Activated CD4-positive, alpha-beta T cell treated with anti-CD3 and anti-CD28 coated beads, Interleukin-2, amount 10 ng/mL, durations not matched to agents 7 days and 5 days (primary cell): ENCODE measurements at regions not wholly inside any gene's neighbourhood (a gene's known extent, or its start where the extent isn't known, plus 50 kb on each side); places are given as distances from the start of the nearest gene placed in this dataset.
"Not testable (repeated sequence)": the region's sequence is repeated elsewhere in the genome, so short reads cannot be mapped to it uniquely, and the experiment has no call there.

Experiments used
- CTCF ChIA-PET: fragments of 350-600 bp; sonication (Branson Sonifier 250); formaldehyde crosslinking; loops from one replicate; lab custom pipeline; 2021; ENCODE audit warnings: antibody characterized with exemption; lab: Charles Lee
- POLR2A ChIA-PET: fragments of 350-600 bp; sonication (Branson Sonifier 250); formaldehyde crosslinking; loops from one replicate; lab custom pipeline; 2021; ENCODE audit warnings: antibody characterized with exemption; lab: Charles Lee
- DNase-seq: peaks from one replicate; pipeline ENCODE4 v3.0.0-alpha.2; 2020
- H3K27ac Mint-ChIP-seq: one replicate; pipeline ENCODE4 v1.8.0; 2021; ENCODE audit warnings: mild to moderate bottlenecking, moderate library complexity, mixed read lengths
- H3K27me3 Mint-ChIP-seq: one replicate; pipeline ENCODE4 v1.8.0; 2021; ENCODE audit warnings: mixed read lengths
- H3K36me3 Mint-ChIP-seq: one replicate; pipeline ENCODE4 v1.8.0; 2021; ENCODE audit warnings: low read depth, mixed read lengths
- H3K4me1 Mint-ChIP-seq: one replicate; pipeline ENCODE4 v1.8.0; 2021; ENCODE audit warnings: mixed read lengths
- H3K4me3 Mint-ChIP-seq: one replicate; pipeline ENCODE4 v1.8.0; 2021; ENCODE audit warnings: mild to moderate bottlenecking, moderate library complexity, mixed read lengths
- H3K9me3 Mint-ChIP-seq: one replicate; pipeline ENCODE4 v1.8.0; 2021; ENCODE audit warnings: mixed read lengths

DNA sequence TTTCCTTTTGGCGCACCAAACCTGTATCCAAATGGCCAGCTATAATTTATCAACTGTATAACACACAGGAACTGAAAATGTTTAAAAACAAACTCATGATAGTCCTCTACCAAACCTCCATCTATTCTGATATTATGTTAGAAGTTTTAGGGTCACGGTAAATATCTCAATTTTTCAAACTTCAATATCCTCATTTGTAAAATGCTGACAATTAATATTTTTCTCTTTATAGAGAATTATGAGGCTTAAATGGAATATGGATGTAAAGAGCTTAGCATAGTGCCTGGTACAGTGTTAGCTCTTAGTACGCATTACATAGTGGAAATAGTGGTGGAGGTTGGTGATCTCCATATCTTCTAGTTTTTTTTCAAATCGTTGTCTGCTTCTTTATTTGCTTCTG, 917.6 kb downstream of the TLE4 start:
- no peak for DNase-seq
- no peaks in the 10 kb centered on the region for H3K9me3 Mint-ChIP-seq
- no peaks in the 10 kb centered on the region for H3K36me3 Mint-ChIP-seq
- H3K27me3 Mint-ChIP-seq = no peaks in the 10 kb centered on the region
- CTCF ChIA-PET = no interaction called here
- H3K4me3 Mint-ChIP-seq = no peak overlapping the region
- H3K27ac Mint-ChIP-seq = no peak overlapping the region
- H3K4me1 Mint-ChIP-seq = no peaks in the 10 kb centered on the region
- POLR2A ChIA-PET = no interaction called here

DNA sequence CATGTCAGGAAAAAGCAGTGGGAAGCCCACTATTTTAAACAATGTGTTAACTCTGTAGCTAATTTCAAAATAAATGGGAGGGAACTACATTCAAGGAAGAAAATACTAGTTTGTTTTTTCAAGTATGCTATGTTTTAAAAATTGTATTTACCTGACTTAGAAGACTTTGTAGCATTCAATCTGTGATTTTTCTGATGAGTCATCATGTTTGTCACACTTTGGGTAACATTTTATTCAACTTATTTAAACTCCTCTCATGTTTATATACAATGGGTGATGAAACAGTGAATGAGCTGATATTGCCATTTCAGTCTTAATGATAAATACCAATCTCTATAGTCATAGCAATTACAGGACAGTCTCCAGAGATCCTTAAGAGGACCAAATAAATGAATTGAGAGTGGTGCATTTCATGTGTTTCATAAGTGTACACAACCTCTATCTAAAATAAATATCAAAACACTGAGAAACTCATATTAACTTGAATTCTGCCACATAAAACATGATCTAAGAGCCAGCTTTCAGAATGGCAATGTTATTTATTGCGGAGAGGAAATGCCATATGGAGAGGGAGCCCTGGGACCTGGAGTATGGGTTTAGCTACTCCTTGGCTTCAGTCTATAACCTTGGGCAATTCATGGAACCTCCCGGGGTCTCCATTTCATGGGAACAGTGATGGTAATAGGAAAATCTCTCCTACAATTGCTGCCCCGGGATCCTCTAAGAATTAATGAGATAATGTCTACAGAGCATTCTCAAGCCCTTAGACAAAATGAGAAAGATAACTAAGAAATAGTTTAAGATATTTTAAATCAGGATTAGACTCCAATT, 913.9 kb downstream of the TLE4 start:
- Mint-ChIP-seq H3K4me3 (no peak overlapping the region), H3K27ac (no peak overlapping the region), H3K36me3 (no peaks in the 10 kb centered on the region), H3K9me3 (peaks cover 6% of the 10 kb centered on the region), H3K27me3 (no peaks in the 10 kb centered on the region), H3K4me1 (no peaks in the 10 kb centered on the region)
- POLR2A ChIA-PET = no interaction called here
- no peak for DNase-seq
- CTCF ChIA-PET = no interaction called here

GRCh38 chr9:80482251-80482650, 910.5 kb downstream of the TLE4 start:
- CTCF ChIA-PET, H3K9me3 Mint-ChIP-seq, POLR2A ChIA-PET, H3K27ac Mint-ChIP-seq, H3K4me3 Mint-ChIP-seq, H3K4me1 Mint-ChIP-seq, H3K27me3 Mint-ChIP-seq, DNase-seq, H3K36me3 Mint-ChIP-seq: not testable (repeated sequence)

- H3K4me3 Mint-ChIP-seq = no peak overlapping the region
- no peak for DNase-seq
- H3K27me3 Mint-ChIP-seq = no peaks in the 10 kb centered on the region
- no peaks in the 10 kb centered on the region for H3K36me3 Mint-ChIP-seq
- CTCF ChIA-PET = interaction anchor here (0.9 kb wide), 1 partner anchor 692 kb away, joined by 3 read pairs; no protein-coding TSS in a partner anchor
- POLR2A ChIA-PET = no interaction called here
- no peak overlapping the region for H3K27ac Mint-ChIP-seq
- H3K4me1 Mint-ChIP-seq = no peaks in the 10 kb centered on the region
- peaks cover 4% of the 10 kb centered on the region for H3K9me3 Mint-ChIP-seq
These were observed 895.9 kb downstream of the TLE4 start for GRCh38 chr9:80467632-80468031.

- Mint-ChIP-seq H3K9me3 (peaks cover 4% of the 10 kb centered on the region), H3K4me3 (no peak overlapping the region), H3K4me1 (no peaks in the 10 kb centered on the region), H3K27me3 (no peaks in the 10 kb centered on the region), H3K36me3 (no peaks in the 10 kb centered on the region), H3K27ac (no peak overlapping the region)
- CTCF ChIA-PET = no interaction called here
- POLR2A ChIA-PET = no interaction called here
- DNase-seq = no peak
These were observed 893.8 kb downstream of the TLE4 start for GRCh38 chr9:80465556-80465955.

GRCh38 chr9:80449513-80449912, 877.7 kb downstream of the TLE4 start:
- no peak overlapping the region for H3K27ac Mint-ChIP-seq
- H3K27me3 Mint-ChIP-seq = no peaks in the 10 kb centered on the region
- no peaks in the 10 kb centered on the region for H3K36me3 Mint-ChIP-seq
- POLR2A ChIA-PET = no interaction called here
- CTCF ChIA-PET = no interaction called here
- no peak overlapping the region for H3K4me3 Mint-ChIP-seq
- no peaks in the 10 kb centered on the region for H3K4me1 Mint-ChIP-seq
- H3K9me3 Mint-ChIP-seq = peaks cover 4% of the 10 kb centered on the region
- DNase-seq = no peak

GRCh38 chr9:80448996-80449395, 877.2 kb downstream of the TLE4 start:
- ChIA-PET CTCF (no interaction called here), POLR2A (no interaction called here)
- no peak for DNase-seq
- peaks cover 2% of the 10 kb centered on the region for H3K9me3 Mint-ChIP-seq
- no peak overlapping the region for H3K27ac Mint-ChIP-seq
- no peaks in the 10 kb centered on the region for H3K4me1 Mint-ChIP-seq
- no peaks in the 10 kb centered on the region for H3K27me3 Mint-ChIP-seq
- H3K4me3 Mint-ChIP-seq = no peak overlapping the region
- no peaks in the 10 kb centered on the region for H3K36me3 Mint-ChIP-seq

DNA sequence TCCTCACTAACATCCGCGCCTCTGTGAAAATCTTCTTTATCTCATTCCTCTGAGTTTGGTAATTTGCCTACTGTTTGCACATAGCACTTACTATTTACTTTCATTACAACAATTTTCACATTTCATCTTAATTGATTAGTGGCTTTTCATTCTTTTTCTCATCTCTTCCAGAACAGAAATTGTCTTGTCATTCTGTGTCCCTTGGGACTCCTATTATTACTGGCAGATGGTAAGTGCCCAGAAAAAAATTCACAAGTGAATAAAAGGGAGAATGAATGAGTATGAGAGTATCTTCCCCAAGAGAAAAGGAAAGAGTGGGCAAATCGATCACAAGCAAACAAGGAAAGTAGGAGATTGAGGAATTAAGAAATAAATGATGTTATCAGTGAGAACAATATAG, 876.1 kb downstream of the TLE4 start:
- POLR2A ChIA-PET = no interaction called here
- Mint-ChIP-seq H3K4me3 (no peak overlapping the region), H3K4me1 (no peaks in the 10 kb centered on the region), H3K36me3 (no peaks in the 10 kb centered on the region), H3K9me3 (no peaks in the 10 kb centered on the region), H3K27ac (no peak overlapping the region), H3K27me3 (no peaks in the 10 kb centered on the region)
- no peak for DNase-seq
- CTCF ChIA-PET = no interaction called here

DNA sequence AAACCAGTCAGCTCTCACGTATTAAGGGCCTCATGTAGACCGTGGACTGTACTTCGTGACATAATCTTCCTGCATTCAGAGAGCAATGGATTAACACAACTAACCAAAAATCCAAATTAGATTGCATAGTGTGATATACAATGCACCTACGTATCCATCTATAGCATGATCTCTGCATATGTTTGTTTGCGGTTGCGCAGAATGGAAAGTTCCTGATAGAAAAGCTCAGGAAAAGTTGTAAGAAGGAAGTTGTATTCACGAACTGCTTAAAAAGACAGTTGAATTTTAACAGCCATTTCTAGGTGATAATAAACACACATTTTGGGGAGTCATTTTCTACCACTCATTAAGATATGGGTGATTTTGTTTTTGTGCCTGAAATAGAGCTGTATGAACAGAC, 869.0 kb downstream of the TLE4 start:
- no peak overlapping the region for H3K4me3 Mint-ChIP-seq
- POLR2A ChIA-PET = no interaction called here
- H3K36me3 Mint-ChIP-seq = no peaks in the 10 kb centered on the region
- CTCF ChIA-PET = no interaction called here
- H3K27ac Mint-ChIP-seq = no peak overlapping the region
- peaks cover 3% of the 10 kb centered on the region for H3K9me3 Mint-ChIP-seq
- no peaks in the 10 kb centered on the region for H3K27me3 Mint-ChIP-seq
- H3K4me1 Mint-ChIP-seq = no peaks in the 10 kb centered on the region
- no peak for DNase-seq

- no peaks in the 10 kb centered on the region for H3K36me3 Mint-ChIP-seq
- POLR2A ChIA-PET = no interaction called here
- DNase-seq = no peak
- peaks cover 3% of the 10 kb centered on the region for H3K9me3 Mint-ChIP-seq
- no peaks in the 10 kb centered on the region for H3K4me1 Mint-ChIP-seq
- H3K4me3 Mint-ChIP-seq = no peak overlapping the region
- H3K27ac Mint-ChIP-seq = no peak overlapping the region
- no peaks in the 10 kb centered on the region for H3K27me3 Mint-ChIP-seq
- CTCF ChIA-PET = no interaction called here
These were observed 866.1 kb downstream of the TLE4 start for GRCh38 chr9:80437825-80438224.

GRCh38 chr9:80437091-80437640, 865.4 kb downstream of the TLE4 start:
- no peaks in the 10 kb centered on the region for H3K4me1 Mint-ChIP-seq
- DNase-seq = no peak
- ChIA-PET CTCF (no interaction called here), POLR2A (no interaction called here)
- H3K27me3 Mint-ChIP-seq = no peaks in the 10 kb centered on the region
- H3K9me3 Mint-ChIP-seq = peaks cover 3% of the 10 kb centered on the region
- H3K4me3 Mint-ChIP-seq = no peak overlapping the region
- no peak overlapping the region for H3K27ac Mint-ChIP-seq
- H3K36me3 Mint-ChIP-seq = no peaks in the 10 kb centered on the region

DNA sequence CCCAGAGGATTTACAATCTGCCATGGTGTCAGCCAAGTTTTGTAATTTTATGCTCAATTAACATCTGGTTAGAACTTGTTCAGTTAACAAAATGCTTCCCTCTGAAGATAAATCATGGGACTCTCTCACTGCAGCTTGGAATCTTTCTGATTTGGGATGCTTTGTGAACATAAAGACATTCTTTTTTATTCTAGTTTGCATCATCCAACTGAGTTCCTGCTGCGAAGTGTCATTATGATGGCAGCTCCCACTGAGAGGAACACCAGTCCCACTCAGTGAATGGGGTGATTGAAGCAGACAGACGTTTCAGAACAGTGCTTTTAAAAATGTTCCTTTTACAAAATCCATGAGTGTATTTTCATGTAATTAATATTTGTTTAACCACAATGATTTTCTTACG, 863.8 kb downstream of the TLE4 start:
- POLR2A ChIA-PET = no interaction called here
- no peaks in the 10 kb centered on the region for H3K4me1 Mint-ChIP-seq
- DNase-seq = no peak
- CTCF ChIA-PET = no interaction called here
- no peaks in the 10 kb centered on the region for H3K27me3 Mint-ChIP-seq
- no peak overlapping the region for H3K27ac Mint-ChIP-seq
- peaks cover 3% of the 10 kb centered on the region for H3K9me3 Mint-ChIP-seq
- H3K4me3 Mint-ChIP-seq = no peak overlapping the region
- no peaks in the 10 kb centered on the region for H3K36me3 Mint-ChIP-seq

GRCh38 chr9:80426992-80427391, 855.2 kb downstream of the TLE4 start:
- H3K9me3 Mint-ChIP-seq = no peaks in the 10 kb centered on the region
- CTCF ChIA-PET = no interaction called here
- H3K27ac Mint-ChIP-seq = no peak overlapping the region
- no peaks in the 10 kb centered on the region for H3K27me3 Mint-ChIP-seq
- no peaks in the 10 kb centered on the region for H3K36me3 Mint-ChIP-seq
- H3K4me3 Mint-ChIP-seq = no peak overlapping the region
- DNase-seq = no peak
- POLR2A ChIA-PET = no interaction called here
- H3K4me1 Mint-ChIP-seq = no peaks in the 10 kb centered on the region
